ENCODE measurements at regions not wholly inside any gene's neighbourhood (a gene's known extent, or its start where the extent isn't known, plus 50 kb on each side); places are given as distances from the start of the nearest gene placed in this dataset.

DNA sequence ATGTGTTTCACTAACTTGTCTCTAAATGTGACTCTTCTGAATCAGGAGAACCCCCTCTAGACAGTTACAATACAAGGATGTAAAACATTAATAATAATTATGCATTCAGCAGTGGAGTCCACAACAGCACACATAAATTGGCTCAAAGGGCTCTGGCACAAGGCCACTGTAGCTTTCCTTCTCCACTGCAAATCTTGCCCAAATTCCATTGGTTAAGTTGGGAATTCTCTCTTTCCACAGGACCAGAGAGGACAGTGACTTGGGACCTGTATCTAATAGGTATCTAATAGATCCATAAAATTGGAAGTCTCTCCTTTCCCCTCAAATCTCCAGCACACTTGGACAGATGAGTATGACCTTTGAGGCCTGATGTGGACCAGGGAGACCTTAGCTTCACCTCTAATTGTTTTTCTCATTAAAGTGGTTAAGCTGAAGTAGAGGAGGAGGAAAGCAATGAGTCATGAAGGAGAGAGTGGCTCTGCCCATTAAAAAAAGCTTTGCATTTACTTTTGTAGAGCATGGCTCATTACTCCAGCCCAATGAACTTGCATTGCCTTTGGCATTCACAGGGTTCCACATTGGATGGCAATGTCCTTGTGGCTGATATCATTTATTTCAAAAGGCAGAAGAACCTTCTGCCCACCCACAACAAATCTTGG, 72.3 kb upstream of the SH3RF1 start:
- POLR2A ChIA-PET (ENCODE audit: partially characterized antibody) = no interaction called here
- H3K4me1 ChIP-seq (replicated peaks in 1 of 4; ENCODE audit: control insufficient read depth in 3 of 4, insufficient read depth in 4 of 4, low read length in 3 of 4) = no peaks in the 10 kb centered on the region
- CTCF ChIA-PET (ENCODE audit: partially characterized antibody) = interaction anchor here (1.5 kb wide), 1 partner anchor 31 kb away, joined by 3 read pairs; no protein-coding TSS in a partner anchor
- H3K4ac ChIP-seq (replicated peaks; ENCODE audit: insufficient read length, low read depth, low read length) = no peak overlapping the region
- no peaks in the 10 kb centered on the region for H3K79me1 ChIP-seq (ENCODE audit: low read depth, low read length)
- no peaks in the 10 kb centered on the region for H3K79me2 ChIP-seq (ENCODE audit: control insufficient read depth in 1 of 2, insufficient read depth in 2 of 2, low read length in 2 of 2)
- H2AK5ac ChIP-seq (ENCODE audit: low read depth, low read length) = no peak overlapping the region
- no peaks in the 10 kb centered on the region for H3K23me2 ChIP-seq (ENCODE audit: low read depth, low read length)
- TF ChIP-seq ATF2 (IDR thresholded peaks at IDR 0.05; ENCODE audit: low read length) (no peak), SIN3A (conservative IDR thresholded peaks at IDR 0.05 in 1 of 2, IDR thresholded peaks at IDR 0.05 in 1 of 2; ENCODE audit: low read depth in 1 of 2, low read length in 2 of 2) (no peak), EGR1 (IDR thresholded peaks at IDR 0.05; ENCODE audit: borderline replicate concordance, low read depth, low read length) (no peak), HDAC2 (IDR thresholded peaks at IDR 0.05; ENCODE audit: borderline replicate concordance in 1 of 2, low read depth in 2 of 2, low read length in 2 of 2) (no peak), E2F6 (IDR thresholded peaks at IDR 0.05) (no peak), TBP (IDR thresholded peaks at IDR 0.05; ENCODE audit: low read depth, low read length) (no peak)
- no peak overlapping the region for H4K5ac ChIP-seq (ENCODE audit: insufficient read length, low read depth, low read length)
- no peak overlapping the region for H2BK5ac ChIP-seq (ENCODE audit: low read depth, low read length)
- no peak overlapping the region for H3K56ac ChIP-seq (replicated peaks; ENCODE audit: insufficient read length, low read depth, low read length)
- no peak overlapping the region for H3K4me3 ChIP-seq (ENCODE audit: extremely low read depth in 1 of 4, insufficient read depth in 2 of 4, low read depth in 3 of 4, low read length in 4 of 4)
- no peak overlapping the region for H3K23ac ChIP-seq (ENCODE audit: insufficient read length)
- no peak overlapping the region for H3K14ac ChIP-seq (ENCODE audit: insufficient read length)
- no peak overlapping the region for H2BK120ac ChIP-seq (replicated peaks; ENCODE audit: low read depth, low read length)
- no peak overlapping the region for H2BK12ac ChIP-seq (ENCODE audit: low read depth, low read length)
- no peaks in the 10 kb centered on the region for H3K36me3 ChIP-seq (ENCODE audit: control insufficient read depth in 2 of 4, insufficient read depth in 4 of 4, low read length in 3 of 4)
- no peak overlapping the region for H3K9ac ChIP-seq (replicated peaks in 1 of 4; ENCODE audit: extremely low read depth in 1 of 4, low read depth in 3 of 4, low read length in 3 of 4)
- no peak for DNase-seq (ENCODE audit: low read depth in 1 of 2, low spot score in 2 of 2)
- H4K20me1 ChIP-seq (replicated peaks in 1 of 2; ENCODE audit: control insufficient read depth in 1 of 2, insufficient read depth in 2 of 2, low read length in 2 of 2) = no peaks in the 10 kb centered on the region
- H3K18ac ChIP-seq (ENCODE audit: extremely low read depth, low read length) = no peak overlapping the region
- FAIRE-seq = no peak
- no peaks in the 10 kb centered on the region for H3K9me3 ChIP-seq (ENCODE audit: insufficient read depth in 2 of 2, low read depth in 1 of 2, low read length in 1 of 2)
- H3K27me3 ChIP-seq (replicated peaks in 1 of 4; ENCODE audit: control insufficient read depth in 3 of 4, extremely low read depth in 1 of 4, insufficient read depth in 3 of 4, low read length in 3 of 4) = peaks cover 0 to 1% (median 0%) of the 10 kb centered on the region in 4 experiments; a peak in 1 of 7 replicates
- no peak overlapping the region for H2BK20ac ChIP-seq (ENCODE audit: low read length)
- H2BK15ac ChIP-seq (ENCODE audit: low read length) = no peak overlapping the region
- no peak overlapping the region for H4K8ac ChIP-seq (ENCODE audit: extremely low read depth, insufficient read depth, low read length)
- no peak overlapping the region for H3K27ac ChIP-seq (ENCODE audit: low read depth, low read length)
- H4K91ac ChIP-seq (replicated peaks; ENCODE audit: insufficient read length, low read length) = no peak overlapping the region
- H2AFZ ChIP-seq (ENCODE audit: low read length) = no peak overlapping the region
- H3K4me2 ChIP-seq (ENCODE audit: insufficient read depth in 1 of 2, low read depth in 2 of 2, low read length in 2 of 2) = no peak overlapping the region
